ENCODE measurements at regions not wholly inside any gene's neighbourhood (a gene's known extent, or its start where the extent isn't known, plus 50 kb on each side); places are given as distances from the start of the nearest gene placed in this dataset.

DNA sequence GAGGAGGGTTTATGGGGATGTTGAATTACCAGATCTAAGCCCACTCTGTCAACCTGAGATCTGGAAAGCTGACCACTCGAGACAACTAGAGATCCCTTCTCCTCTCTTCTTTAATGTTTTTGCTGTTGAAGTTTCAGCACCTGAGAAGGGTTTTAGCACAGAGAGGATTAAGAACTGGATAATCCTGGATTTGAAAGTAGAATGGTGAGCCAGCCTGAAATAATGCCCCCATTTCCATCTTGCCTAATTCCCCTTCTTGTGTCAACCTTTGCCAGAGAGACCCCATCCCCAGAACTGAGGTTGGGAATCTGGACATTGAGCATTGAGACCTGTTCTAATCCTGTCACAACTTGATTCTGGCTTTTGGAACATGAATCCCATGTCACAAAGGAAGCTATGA is 87.8 kb upstream of the RFLNA start:
- Mint-ChIP-seq H3K36me3 (ENCODE audit: low read depth) (no peaks in the 10 kb centered on the region), H3K9me3 (peaks cover 12% of the 10 kb centered on the region), H3K4me1 (no peaks in the 10 kb centered on the region), H3K4me3 (no peak overlapping the region), H3K27me3 (peaks cover 4% of the 10 kb centered on the region), H3K27ac (no peak overlapping the region)
- ChIA-PET CTCF (no interaction called here), POLR2A (no interaction called here)
- TF ChIP-seq CTCF (IDR thresholded peaks at IDR 0.05), result no peak
- intact Hi-C loops (cut with micrococcal nuclease), result no loop called here
- ATAC-seq (ENCODE audit: low read depth), result no peak
- no peak for DNase-seq

- Mint-ChIP-seq H3K27me3 (peaks cover 4% of the 10 kb centered on the region), H3K36me3 (ENCODE audit: low read depth) (no peaks in the 10 kb centered on the region), H3K4me3 (no peak overlapping the region), H3K4me1 (no peaks in the 10 kb centered on the region), H3K9me3 (peaks cover 12% of the 10 kb centered on the region), H3K27ac (no peak overlapping the region)
- ChIA-PET POLR2A (no interaction called here), CTCF (no interaction called here)
- ATAC-seq (ENCODE audit: low read depth), result no peak
- no peak for TF ChIP-seq CTCF (IDR thresholded peaks at IDR 0.05)
- intact Hi-C loops (cut with micrococcal nuclease), result no loop called here
- no peak for DNase-seq
Measured at GRCh38 chr12:124207617-124208016, 87.3 kb upstream of the RFLNA start.

DNA sequence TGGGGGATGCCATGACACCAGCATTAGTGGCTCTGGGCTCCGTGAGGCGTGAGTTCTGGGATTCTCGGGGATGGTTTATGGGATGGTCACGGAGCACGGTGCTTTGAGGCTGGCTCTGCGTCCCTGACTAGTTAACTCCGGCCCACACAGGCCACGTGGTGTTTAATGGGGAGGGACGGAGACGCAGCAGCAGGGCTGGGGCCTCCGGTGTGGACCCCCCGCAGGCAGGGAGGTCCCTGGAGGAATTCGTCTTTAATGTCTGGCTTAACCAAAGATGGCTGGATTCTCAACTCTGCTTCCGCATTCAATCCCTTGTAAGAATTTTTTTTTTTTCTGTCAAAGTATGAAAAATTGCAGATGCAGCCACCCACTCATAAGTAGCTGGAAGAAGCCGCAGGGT is 86.4 kb upstream of the RFLNA start:
- H3K4me3 Mint-ChIP-seq, result no peak overlapping the region
- peaks cover 12% of the 10 kb centered on the region for H3K9me3 Mint-ChIP-seq
- peaks cover under 1% of the 10 kb centered on the region for H3K27me3 Mint-ChIP-seq
- no peak for TF ChIP-seq CTCF (IDR thresholded peaks at IDR 0.05)
- DNase-seq (no peak), ATAC-seq (ENCODE audit: low read depth) (no peak)
- POLR2A ChIA-PET, result no interaction called here
- H3K36me3 Mint-ChIP-seq (ENCODE audit: low read depth), result no peaks in the 10 kb centered on the region
- no peak overlapping the region for H3K27ac Mint-ChIP-seq
- intact Hi-C loops (cut with micrococcal nuclease), result no loop called here
- CTCF ChIA-PET, result no interaction called here
- H3K4me1 Mint-ChIP-seq, result no peaks in the 10 kb centered on the region

- no peak overlapping the region for H3K4me3 Mint-ChIP-seq
- peaks cover 14% of the 10 kb centered on the region for H3K9me3 Mint-ChIP-seq
- ATAC-seq (ENCODE audit: low read depth) (no peak), DNase-seq (no peak)
- POLR2A ChIA-PET, result no interaction called here
- TF ChIP-seq CTCF (IDR thresholded peaks at IDR 0.05), result no peak
- H3K4me1 Mint-ChIP-seq, result no peaks in the 10 kb centered on the region
- peaks cover 12% of the 10 kb centered on the region for H3K27me3 Mint-ChIP-seq
- no peak overlapping the region for H3K27ac Mint-ChIP-seq
- CTCF ChIA-PET, result no interaction called here
- peaks cover 2% of the 10 kb centered on the region for H3K36me3 Mint-ChIP-seq (ENCODE audit: low read depth)
- intact Hi-C loops (cut with micrococcal nuclease), result no loop called here
Measured at GRCh38 chr12:124210991-124211577, 83.8 kb upstream of the RFLNA start.

DNA sequence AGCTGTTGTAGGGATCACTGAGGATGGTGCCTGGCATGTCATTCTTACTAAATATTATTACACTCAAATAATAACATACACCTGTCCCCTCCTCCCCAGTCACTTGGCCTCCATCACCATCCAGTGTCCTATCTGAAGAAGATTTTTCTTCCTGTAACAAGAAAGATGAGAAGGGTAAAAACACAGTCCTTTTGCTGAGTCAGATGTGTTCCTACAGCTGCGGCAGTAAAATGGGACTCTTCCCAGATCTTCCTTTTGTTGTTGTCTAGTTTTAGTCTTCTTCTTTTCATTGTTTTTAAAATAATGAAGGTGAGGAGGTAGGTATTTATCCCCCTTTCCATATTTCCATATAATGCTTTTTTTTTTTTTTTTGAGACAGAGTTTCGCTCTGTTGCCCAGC is 83.1 kb upstream of the RFLNA start:
- POLR2A ChIA-PET, result no interaction called here
- CTCF ChIA-PET, result no interaction called here
- peaks cover 16% of the 10 kb centered on the region for H3K27me3 Mint-ChIP-seq

More for the DNA sequence above, 83.1 kb upstream of the RFLNA start:
- H3K36me3 Mint-ChIP-seq (ENCODE audit: low read depth), result peaks cover 2% of the 10 kb centered on the region
- H3K27ac Mint-ChIP-seq, result no peak overlapping the region
- no peak overlapping the region for H3K4me3 Mint-ChIP-seq
- intact Hi-C loops (cut with micrococcal nuclease), result no loop called here
- H3K4me1 Mint-ChIP-seq, result no peaks in the 10 kb centered on the region
- ATAC-seq (ENCODE audit: low read depth) (no peak), DNase-seq (no peak)
- H3K9me3 Mint-ChIP-seq, result peaks cover 15% of the 10 kb centered on the region
- no peak for TF ChIP-seq CTCF (IDR thresholded peaks at IDR 0.05)

All from activated B cell treated with CpG ODN at 0.5 μM for 24 hours (primary cell).